ENCODE measurements at regions not wholly inside any gene's neighbourhood (a gene's known extent, or its start where the extent isn't known, plus 50 kb on each side); places are given as distances from the start of the nearest gene placed in this dataset.

DNA sequence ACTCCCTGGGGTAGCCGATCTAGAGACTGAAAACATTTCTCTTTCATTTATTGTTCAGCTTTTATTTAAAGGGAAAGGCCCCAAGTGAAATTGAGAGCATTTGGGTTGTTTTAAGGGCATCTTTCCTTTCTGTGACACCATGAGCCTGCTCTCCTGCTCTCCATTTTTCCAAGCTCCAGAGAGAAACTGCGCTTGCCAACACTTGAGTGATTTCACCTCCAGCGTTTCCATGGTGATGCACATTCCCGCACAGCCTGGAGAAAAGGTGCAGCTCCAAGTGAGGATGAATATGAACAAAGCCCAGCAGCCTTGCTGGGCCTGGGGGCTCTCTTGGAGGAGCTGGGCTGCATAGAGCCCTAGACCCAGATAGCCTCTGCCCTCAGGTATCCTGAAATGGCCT lies 159.2 kb upstream of the PPP2R3A start:
- TF ChIP-seq, protein P1, sequence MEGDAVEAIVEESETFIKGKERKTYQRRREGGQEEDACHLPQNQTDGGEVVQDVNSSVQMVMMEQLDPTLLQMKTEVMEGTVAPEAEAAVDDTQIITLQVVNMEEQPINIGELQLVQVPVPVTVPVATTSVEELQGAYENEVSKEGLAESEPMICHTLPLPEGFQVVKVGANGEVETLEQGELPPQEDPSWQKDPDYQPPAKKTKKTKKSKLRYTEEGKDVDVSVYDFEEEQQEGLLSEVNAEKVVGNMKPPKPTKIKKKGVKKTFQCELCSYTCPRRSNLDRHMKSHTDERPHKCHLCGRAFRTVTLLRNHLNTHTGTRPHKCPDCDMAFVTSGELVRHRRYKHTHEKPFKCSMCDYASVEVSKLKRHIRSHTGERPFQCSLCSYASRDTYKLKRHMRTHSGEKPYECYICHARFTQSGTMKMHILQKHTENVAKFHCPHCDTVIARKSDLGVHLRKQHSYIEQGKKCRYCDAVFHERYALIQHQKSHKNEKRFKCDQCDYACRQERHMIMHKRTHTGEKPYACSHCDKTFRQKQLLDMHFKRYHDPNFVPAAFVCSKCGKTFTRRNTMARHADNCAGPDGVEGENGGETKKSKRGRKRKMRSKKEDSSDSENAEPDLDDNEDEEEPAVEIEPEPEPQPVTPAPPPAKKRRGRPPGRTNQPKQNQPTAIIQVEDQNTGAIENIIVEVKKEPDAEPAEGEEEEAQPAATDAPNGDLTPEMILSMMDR (IDR thresholded peaks at IDR 0.05; ENCODE audit: borderline replicate concordance, extremely low read depth, low read length, poor library complexity, severe bottlenecking): no peak
- TF ChIP-seq EZH2 (IDR thresholded peaks at IDR 0.05; ENCODE audit: borderline replicate concordance, low read depth, low read length, severe bottlenecking): no peak

Data from DND-41 (cell line).